ENCODE measurements at regions not wholly inside any gene's neighbourhood (a gene's known extent, or its start where the extent isn't known, plus 50 kb on each side); places are given as distances from the start of the nearest gene placed in this dataset.
"Not testable (repeated sequence)": the region's sequence is repeated elsewhere in the genome, so short reads cannot be mapped to it uniquely, and the experiment has no call there.

- H3K4me3 ChIP-seq (replicated peaks; ENCODE audit: low read depth, low read length) = no peak overlapping the region
- no peak for DNase-seq (ENCODE audit: extremely low read depth, low read depth)
- TF ChIP-seq CTCF (IDR thresholded peaks at IDR 0.05; ENCODE audit: low read depth, low read length, missing control alignments) = no peak
These were observed 120.1 kb upstream of the SPATA12 start for GRCh38 chr3:56940321-56940720.

- TF ChIP-seq CTCF (IDR thresholded peaks at IDR 0.05; ENCODE audit: low read depth, low read length, missing control alignments) = no peak
- no peak for DNase-seq (ENCODE audit: extremely low read depth, low read depth)
- H3K4me3 ChIP-seq (replicated peaks; ENCODE audit: low read depth, low read length) = no peak overlapping the region
These were observed 120.6 kb upstream of the SPATA12 start for GRCh38 chr3:56939834-56940233.

- no peak for TF ChIP-seq CTCF (IDR thresholded peaks at IDR 0.05; ENCODE audit: low read depth, low read length, missing control alignments)
- no peak overlapping the region for H3K4me3 ChIP-seq (replicated peaks; ENCODE audit: low read depth, low read length)
- no peak for DNase-seq (ENCODE audit: extremely low read depth, low read depth)
These were observed 121.9 kb upstream of the SPATA12 start for GRCh38 chr3:56938530-56938929.

- H3K4me3 ChIP-seq (replicated peaks; ENCODE audit: low read depth, low read length) = no peak overlapping the region
- DNase-seq (ENCODE audit: extremely low read depth, low read depth) = no peak
- TF ChIP-seq CTCF (IDR thresholded peaks at IDR 0.05; ENCODE audit: low read depth, low read length, missing control alignments) = no peak
These were observed 122.9 kb upstream of the SPATA12 start for GRCh38 chr3:56937580-56937979.

GRCh38 chr3:56935811-56936210 lies 124.7 kb upstream of the SPATA12 start:
- H3K4me3 ChIP-seq (replicated peaks; ENCODE audit: low read depth, low read length) = no peak overlapping the region
- DNase-seq (ENCODE audit: extremely low read depth, low read depth) = no peak
- no peak for TF ChIP-seq CTCF (IDR thresholded peaks at IDR 0.05; ENCODE audit: low read depth, low read length, missing control alignments)

GRCh38 chr3:56934481-56934880 lies 126.0 kb upstream of the SPATA12 start:
- not testable (repeated sequence) for H3K4me3 ChIP-seq (replicated peaks; ENCODE audit: low read depth, low read length); DNase-seq (ENCODE audit: extremely low read depth, low read depth)

- no peak for DNase-seq (ENCODE audit: extremely low read depth, low read depth)
- H3K4me3 ChIP-seq (replicated peaks; ENCODE audit: low read depth, low read length) = no peak overlapping the region
- TF ChIP-seq CTCF (IDR thresholded peaks at IDR 0.05; ENCODE audit: low read depth, low read length, missing control alignments) = no peak
These were observed 126.7 kb upstream of the SPATA12 start for GRCh38 chr3:56933803-56934202.
